ENCODE measurements at regions not wholly inside any gene's neighbourhood (a gene's known extent, or its start where the extent isn't known, plus 50 kb on each side); places are given as distances from the start of the nearest gene placed in this dataset.

GRCh38 chr12:19030180-19030579 is 99.4 kb upstream of the PLEKHA5 start:
- no peak for TF ChIP-seq CTCF (IDR thresholded peaks at IDR 0.05)
- no peak for TF ChIP-seq POLR2A (IDR thresholded peaks at IDR 0.05)
- TF ChIP-seq POLR2AphosphoS5 (IDR thresholded peaks at IDR 0.05), result no peak
- TF ChIP-seq EP300 (IDR thresholded peaks at IDR 0.05), result no peak

Data from stomach (tissue), 4 donors.